ENCODE measurements at regions not wholly inside any gene's neighbourhood (a gene's known extent, or its start where the extent isn't known, plus 50 kb on each side); places are given as distances from the start of the nearest gene placed in this dataset.

DNA sequence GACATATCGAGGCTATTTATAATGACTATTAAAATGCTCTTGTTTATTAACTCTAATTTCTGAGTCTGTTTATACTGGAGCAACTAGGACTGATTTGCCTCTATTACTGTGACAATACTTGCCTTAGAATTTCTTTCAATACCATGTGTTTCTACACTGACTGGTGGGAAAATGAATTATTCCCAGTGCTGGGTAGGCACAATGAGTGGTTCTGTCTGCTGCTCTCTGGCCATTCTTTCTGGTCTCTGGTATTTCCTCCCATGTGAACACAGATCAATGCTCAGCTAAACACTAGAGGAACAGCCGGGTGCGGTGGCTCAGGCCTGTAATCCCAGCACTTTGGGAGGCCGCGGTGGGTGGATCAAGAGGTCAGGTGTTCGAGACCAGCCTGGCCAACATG, 390.5 kb downstream of the PRDM2 start:
- DNase-seq: no peak
- peaks cover 0 to 23% (median 0%) of the 10 kb centered on the region in 11 donors for H3K9me3 ChIP-seq
- peaks cover 0 to 12% (median 5%) of the 10 kb centered on the region in 7 donors for H3K27me3 ChIP-seq
- 84 to 91% methylated on average over 6 of the region's 6 CpGs for WGBS, 2 donors
- H3K36me3 ChIP-seq: no peaks in the 10 kb centered on the region
- no peak overlapping the region for H3K27ac ChIP-seq
- H3K4me3 ChIP-seq: no peak overlapping the region
- intact Hi-C loops (cut with DNase I): no loop called here
- H3K4me1 ChIP-seq: no peaks in the 10 kb centered on the region
- ATAC-seq: no peak
- TF ChIP-seq, protein P1, sequence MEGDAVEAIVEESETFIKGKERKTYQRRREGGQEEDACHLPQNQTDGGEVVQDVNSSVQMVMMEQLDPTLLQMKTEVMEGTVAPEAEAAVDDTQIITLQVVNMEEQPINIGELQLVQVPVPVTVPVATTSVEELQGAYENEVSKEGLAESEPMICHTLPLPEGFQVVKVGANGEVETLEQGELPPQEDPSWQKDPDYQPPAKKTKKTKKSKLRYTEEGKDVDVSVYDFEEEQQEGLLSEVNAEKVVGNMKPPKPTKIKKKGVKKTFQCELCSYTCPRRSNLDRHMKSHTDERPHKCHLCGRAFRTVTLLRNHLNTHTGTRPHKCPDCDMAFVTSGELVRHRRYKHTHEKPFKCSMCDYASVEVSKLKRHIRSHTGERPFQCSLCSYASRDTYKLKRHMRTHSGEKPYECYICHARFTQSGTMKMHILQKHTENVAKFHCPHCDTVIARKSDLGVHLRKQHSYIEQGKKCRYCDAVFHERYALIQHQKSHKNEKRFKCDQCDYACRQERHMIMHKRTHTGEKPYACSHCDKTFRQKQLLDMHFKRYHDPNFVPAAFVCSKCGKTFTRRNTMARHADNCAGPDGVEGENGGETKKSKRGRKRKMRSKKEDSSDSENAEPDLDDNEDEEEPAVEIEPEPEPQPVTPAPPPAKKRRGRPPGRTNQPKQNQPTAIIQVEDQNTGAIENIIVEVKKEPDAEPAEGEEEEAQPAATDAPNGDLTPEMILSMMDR (IDR thresholded peaks at IDR 0.05): no peak

DNA sequence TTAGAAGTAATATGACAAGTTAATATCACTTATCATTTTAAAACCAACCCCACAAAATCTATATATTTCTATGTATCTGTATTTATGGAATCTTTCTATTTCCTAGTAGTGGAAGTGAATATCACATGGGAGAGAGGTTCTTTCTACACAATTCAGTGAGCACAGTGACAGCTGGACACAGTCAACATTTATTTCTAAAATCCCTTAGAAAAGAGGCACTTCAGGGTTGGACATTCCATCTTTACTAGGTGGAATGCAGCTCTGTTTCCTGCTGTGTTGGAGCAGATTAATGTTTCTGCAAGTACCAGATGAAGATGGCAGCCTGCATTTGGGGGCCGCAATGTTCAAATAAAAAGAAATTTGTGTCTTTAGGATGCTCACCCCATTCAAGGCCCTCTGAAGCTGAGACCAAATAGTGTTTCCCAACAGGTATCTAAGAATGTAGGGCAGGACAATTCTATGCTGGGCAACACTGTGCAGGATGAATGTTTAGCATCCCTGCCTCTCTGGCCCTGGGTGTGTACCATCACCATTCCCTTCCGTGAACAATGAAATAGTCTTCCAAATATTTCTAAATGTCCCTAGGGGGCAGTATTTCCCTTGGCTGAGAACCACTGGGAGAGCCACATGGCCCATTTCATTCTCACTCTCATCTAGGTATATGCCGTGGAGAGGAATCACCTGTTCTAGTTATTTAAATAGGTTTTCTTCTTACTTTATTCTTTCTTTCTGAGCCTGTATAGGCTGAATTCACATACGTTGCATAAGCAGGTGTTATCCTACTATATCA, 394.8 kb downstream of the PRDM2 start:
- peaks cover 0 to 43% (median 10%) of the 10 kb centered on the region in 7 donors for H3K27me3 ChIP-seq
- TF ChIP-seq, protein P1 (IDR thresholded peaks at IDR 0.05): peak in 7 of 9 donors; percentile 11 to 48 (median 41)
- WGBS, 2 donors: 46 to 55% methylated on average over 4 of the region's 4 CpGs
- no peak overlapping the region for H3K4me3 ChIP-seq
- intact Hi-C loops (cut with DNase I): loop anchor here in 1 of 10 donors (5.0 kb wide), 1 partner anchor 952 kb away; no protein-coding TSS in a partner anchor
- H3K4me1 ChIP-seq: no peaks in the 10 kb centered on the region
- H3K36me3 ChIP-seq: no peaks in the 10 kb centered on the region
- H3K9me3 ChIP-seq: peaks cover 0 to 12% (median 0%) of the 10 kb centered on the region in 11 donors
- no peak for ATAC-seq
- H3K27ac ChIP-seq: no peak overlapping the region
- DNase-seq: no peak

DNA sequence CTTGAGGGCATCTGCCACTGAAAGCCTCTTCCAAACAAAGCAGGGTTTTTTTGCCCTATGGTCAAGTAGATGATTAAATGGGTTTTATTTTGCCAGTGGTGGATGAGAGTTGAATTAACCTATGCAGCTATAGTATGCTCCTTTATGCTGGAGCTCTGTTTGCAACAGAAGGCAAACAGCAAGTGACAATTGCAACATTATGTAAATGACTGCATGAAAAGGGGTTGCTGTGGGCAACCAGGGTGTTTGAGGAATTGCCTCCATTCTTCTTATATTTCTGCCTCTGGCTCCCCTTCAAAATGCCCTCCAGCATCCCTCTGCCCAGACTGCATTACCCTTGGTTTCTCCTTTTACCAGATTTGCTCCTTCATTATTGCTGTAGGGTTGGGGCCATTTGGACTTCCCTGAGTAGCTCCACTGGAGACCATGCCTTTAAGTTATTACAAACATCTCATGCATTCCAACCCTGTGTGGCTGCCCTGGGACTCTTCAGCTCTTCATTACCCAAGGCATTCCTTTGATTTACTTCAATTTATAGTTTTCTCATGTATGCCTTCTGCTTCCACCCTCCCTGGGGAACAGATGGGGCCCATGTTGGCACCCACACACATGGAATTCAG, 398.4 kb downstream of the PRDM2 start:
- H3K9me3 ChIP-seq: no peaks in the 10 kb centered on the region
- no peak for ATAC-seq
- H3K36me3 ChIP-seq: no peaks in the 10 kb centered on the region
- H3K27me3 ChIP-seq: peaks cover 0 to 39% (median 7%) of the 10 kb centered on the region in 7 donors
- TF ChIP-seq, protein P1 (IDR thresholded peaks at IDR 0.05): no peak
- H3K27ac ChIP-seq: no peak overlapping the region
- H3K4me3 ChIP-seq: no peak overlapping the region
- intact Hi-C loops (cut with DNase I): loop anchor here in 1 of 10 donors (5.0 kb wide), 1 partner anchor 949 kb away; no protein-coding TSS in a partner anchor
- DNase-seq: no peak
- no peaks in the 10 kb centered on the region for H3K4me1 ChIP-seq

DNA sequence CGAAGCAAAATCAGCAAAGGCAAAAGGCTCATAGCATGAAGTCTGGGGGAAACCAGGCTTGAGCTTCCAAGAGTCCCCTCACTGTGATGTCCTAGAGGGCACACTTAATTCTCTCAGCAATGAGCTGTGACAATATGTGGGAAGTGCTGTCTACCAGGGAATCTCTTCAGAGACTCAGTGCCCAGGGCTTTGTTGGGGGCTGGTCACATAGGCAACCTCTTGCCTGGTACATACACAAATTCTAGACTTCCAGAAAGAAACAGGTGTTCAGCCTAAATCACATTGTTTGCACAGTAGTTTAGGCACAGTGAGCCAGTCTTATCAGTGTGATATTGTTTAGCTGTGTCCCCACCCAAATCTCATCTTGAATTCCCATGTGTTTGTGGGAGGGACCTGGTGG, 400.5 kb downstream of the PRDM2 start:
- 90 to 96% methylated on average over 1 of the region's 1 CpG for WGBS, 2 donors
- H3K4me3 ChIP-seq: no peak overlapping the region
- intact Hi-C loops (cut with DNase I): loop anchor here in 1 of 10 donors (10.0 kb wide), 1 partner anchor 634 kb away; no protein-coding TSS in a partner anchor
- no peak overlapping the region for H3K27ac ChIP-seq
- no peaks in the 10 kb centered on the region for H3K36me3 ChIP-seq
- TF ChIP-seq, protein P1 (IDR thresholded peaks at IDR 0.05): no peak
- peaks cover 0 to 5% (median 0%) of the 10 kb centered on the region in 11 donors for H3K9me3 ChIP-seq
- no peak for ATAC-seq
- H3K27me3 ChIP-seq: peaks cover 0 to 43% (median 7%) of the 10 kb centered on the region in 7 donors
- no peaks in the 10 kb centered on the region for H3K4me1 ChIP-seq
- no peak for DNase-seq

All from heart right ventricle (tissue), 16 donors.